ENCODE measurements at regions not wholly inside any gene's neighbourhood (a gene's known extent, or its start where the extent isn't known, plus 50 kb on each side); places are given as distances from the start of the nearest gene placed in this dataset.

- no peaks in the 10 kb centered on the region for H3K79me2 ChIP-seq (ENCODE audit: low read length)
- H4K20me1 ChIP-seq (ENCODE audit: insufficient read depth, low read length) = no peaks in the 10 kb centered on the region
- no peaks in the 10 kb centered on the region for H3K36me3 ChIP-seq (replicated peaks; ENCODE audit: insufficient read depth, low read length)
- no peaks in the 10 kb centered on the region for H3K9me3 ChIP-seq (replicated peaks; ENCODE audit: insufficient read depth, low read length)
- H3K4me3 ChIP-seq (ENCODE audit: low read length) = no peak overlapping the region
- no peak overlapping the region for H2AFZ ChIP-seq (ENCODE audit: low read length)
- no peaks in the 10 kb centered on the region for H3F3A ChIP-seq (ENCODE audit: insufficient read depth, low read length)
- no peak for TF ChIP-seq EZH2phosphoT487 (IDR thresholded peaks at IDR 0.05; ENCODE audit: low read length)
- TF ChIP-seq EZH2 (optimal IDR thresholded peaks at IDR 0.05; ENCODE audit: low read depth, low read length) = no peak
- TF ChIP-seq CTCF (IDR thresholded peaks at IDR 0.05; ENCODE audit: low read length) = no peak
- no peak overlapping the region for H3K27ac ChIP-seq (ENCODE audit: low read length)
- no peak for DNase-seq
- H3K9me2 ChIP-seq (replicated peaks; ENCODE audit: insufficient read depth, low read length) = no peaks in the 10 kb centered on the region
- H3K9ac ChIP-seq (ENCODE audit: low read length) = no peak overlapping the region
- H3K4me2 ChIP-seq (ENCODE audit: low read depth, low read length) = no peak overlapping the region
- H3K27me3 ChIP-seq (replicated peaks; ENCODE audit: insufficient read depth, low read length) = peaks cover 44% of the 10 kb centered on the region
- no peaks in the 10 kb centered on the region for H3K4me1 ChIP-seq (ENCODE audit: low read length)
Observed at GRCh38 chr22:48850658-48851287, 976.9 kb downstream of the BRD1 start.

- Histone ChIP-seq H4K20me1 (ENCODE audit: insufficient read depth, low read length) (no peaks in the 10 kb centered on the region), H3K79me2 (ENCODE audit: low read length) (no peaks in the 10 kb centered on the region), H3K36me3 (replicated peaks; ENCODE audit: insufficient read depth, low read length) (no peaks in the 10 kb centered on the region), H2AFZ (ENCODE audit: low read length) (no peak overlapping the region), H3K4me1 (ENCODE audit: low read length) (no peaks in the 10 kb centered on the region), H3K9me3 (replicated peaks; ENCODE audit: insufficient read depth, low read length) (no peaks in the 10 kb centered on the region), H3K4me2 (ENCODE audit: low read depth, low read length) (no peak overlapping the region), H3K9me2 (replicated peaks; ENCODE audit: insufficient read depth, low read length) (no peaks in the 10 kb centered on the region), H3K27me3 (replicated peaks; ENCODE audit: insufficient read depth, low read length) (peaks cover 39% of the 10 kb centered on the region), H3K4me3 (ENCODE audit: low read length) (no peak overlapping the region), H3K9ac (ENCODE audit: low read length) (no peak overlapping the region), H3F3A (ENCODE audit: insufficient read depth, low read length) (no peaks in the 10 kb centered on the region), H3K27ac (ENCODE audit: low read length) (no peak overlapping the region)
- TF ChIP-seq CTCF (IDR thresholded peaks at IDR 0.05; ENCODE audit: low read length) (no peak), EZH2 (optimal IDR thresholded peaks at IDR 0.05; ENCODE audit: low read depth, low read length) (no peak), EZH2phosphoT487 (IDR thresholded peaks at IDR 0.05; ENCODE audit: low read length) (no peak)
- no peak for DNase-seq
Observed at GRCh38 chr22:48849963-48850657, 977.6 kb downstream of the BRD1 start.

GRCh38 chr22:48849219-48849912, 978.3 kb downstream of the BRD1 start:
- no peak overlapping the region for H3K4me3 ChIP-seq (ENCODE audit: low read length)
- no peak overlapping the region for H3K9ac ChIP-seq (ENCODE audit: low read length)
- H3K79me2 ChIP-seq (ENCODE audit: low read length) = no peaks in the 10 kb centered on the region
- H3K27me3 ChIP-seq (replicated peaks; ENCODE audit: insufficient read depth, low read length) = peaks cover 39% of the 10 kb centered on the region
- no peaks in the 10 kb centered on the region for H3K9me2 ChIP-seq (replicated peaks; ENCODE audit: insufficient read depth, low read length)
- no peaks in the 10 kb centered on the region for H3F3A ChIP-seq (ENCODE audit: insufficient read depth, low read length)
- no peaks in the 10 kb centered on the region for H3K36me3 ChIP-seq (replicated peaks; ENCODE audit: insufficient read depth, low read length)
- no peak overlapping the region for H3K27ac ChIP-seq (ENCODE audit: low read length)
- no peak overlapping the region for H3K4me2 ChIP-seq (ENCODE audit: low read depth, low read length)
- no peak overlapping the region for H2AFZ ChIP-seq (ENCODE audit: low read length)
- H3K4me1 ChIP-seq (ENCODE audit: low read length) = no peaks in the 10 kb centered on the region
- no peaks in the 10 kb centered on the region for H3K9me3 ChIP-seq (replicated peaks; ENCODE audit: insufficient read depth, low read length)
- no peak for DNase-seq
- TF ChIP-seq CTCF (IDR thresholded peaks at IDR 0.05; ENCODE audit: low read length) (no peak), EZH2 (optimal IDR thresholded peaks at IDR 0.05; ENCODE audit: low read depth, low read length) (no peak), EZH2phosphoT487 (IDR thresholded peaks at IDR 0.05; ENCODE audit: low read length) (no peak)
- H4K20me1 ChIP-seq (ENCODE audit: insufficient read depth, low read length) = no peaks in the 10 kb centered on the region

Measured in MM.1S (cell line).